NT2/D1 (cell line): ENCODE measurements at regions not wholly inside any gene's neighbourhood (a gene's known extent, or its start where the extent isn't known, plus 50 kb on each side); places are given as distances from the start of the nearest gene placed in this dataset.

Source experiments
- SUZ12 ChIP-seq: IDR thresholded peaks from 2 replicates; pipeline ENCODE4 v1.6.1; 2011; ENCODE audit not compliant: insufficient read length, insufficient read depth; ENCODE audit errors: extremely low read depth
- YY1 ChIP-seq: IDR thresholded peaks from 2 replicates; pipeline ENCODE4 v1.6.1; 2011; ENCODE audit not compliant: insufficient read length, insufficient read depth
- ZNF274 ChIP-seq: IDR thresholded peaks from 2 replicates; pipeline ENCODE4 v1.6.1; 2011; ENCODE audit warnings: mild to moderate bottlenecking, low read depth, low read length

- no peak for TF ChIP-seq SUZ12
- no peak for TF ChIP-seq YY1
- TF ChIP-seq ZNF274, result no peak
These were observed 240.4 kb upstream of the RREB1 start for GRCh38 chr6:6867404-6867799.
